Upper lobe of left lung (tissue), 6 donors: ENCODE measurements at regions not wholly inside any gene's neighbourhood (a gene's known extent, or its start where the extent isn't known, plus 50 kb on each side); places are given as distances from the start of the nearest gene placed in this dataset.
"Not testable (repeated sequence)": the region's sequence is repeated elsewhere in the genome, so short reads cannot be mapped to it uniquely, and the experiment has no call there.

Experiments used
- ATAC-seq, 2 donors: fragments of 200-7000 bp; cut with Tn5 transposase; one replicate each; pipeline ENCODE4 v1.9.1; 2022; ENCODE audit warnings: mild to moderate bottlenecking in 2 of 2, moderate library complexity in 2 of 2; ENCODE audit not compliant: low FRiP score in 2 of 2
- DNase-seq, 2 donors: peaks; one replicate each; pipeline ENCODE4 v3.0.0-alpha.2; 2019 to 2020
- H3K27ac ChIP-seq, 4 donors: fragments of 200-600 bp; sonication (generic); one replicate each; pipeline ENCODE4 v1.5.1; 2016 to 2019
- H3K27me3 ChIP-seq, 4 donors: fragments of 200-600 bp; sonication (generic); one replicate each; pipeline ENCODE4 v1.5.1; 2017 to 2019
- H3K36me3 ChIP-seq, 4 donors: fragments of 200-600 bp; sonication (generic); one replicate each; pipeline ENCODE4 v1.5.1; 2016 to 2019
- H3K4me1 ChIP-seq, 4 donors: fragments of 200-600 bp; sonication (generic); one replicate each; pipeline ENCODE4 v1.5.1; 2018 to 2019
- H3K4me3 ChIP-seq, 4 donors: fragments of 200-600 bp; sonication (generic); one replicate each; pipeline ENCODE4 v1.5.1; 2017 to 2019; ENCODE audit warnings: mild to moderate bottlenecking in 2 of 4, moderate library complexity in 1 of 4
- H3K9me3 ChIP-seq, 4 donors: fragments of 200-600 bp; sonication (generic); one replicate each; pipeline ENCODE4 v1.5.1; 2018 to 2019
- WGBS, 2 donors: methylation state at CpG; one replicate each; pipeline ENCODE4 v1.1.5; 2017 to 2018; 5-methylcytosine and 5-hydroxymethylcytosine counted together
- small RNA-seq, 4 donors: library from RNA; depleted of rRNA; stranded (forward); fragments of <200 nt; gene quantifications; one replicate each; pipeline ENCODE3, GENCODE V24; 2016
- donor health status: DM: no; HTN: no; CAD: no; lungs with moderate emphysema.
- donor health status: DM: no; HTN: yes; CAD: no; lungs with severe emphysema.

GRCh38 chr20:29885282-29886185 is 1371.9 kb upstream of the DEFB115 start:
- 31 to 32% methylated on average over 2 to 3 of the region's 3 CpGs for WGBS, 2 donors
- not testable (repeated sequence) for DNase-seq

DNA sequence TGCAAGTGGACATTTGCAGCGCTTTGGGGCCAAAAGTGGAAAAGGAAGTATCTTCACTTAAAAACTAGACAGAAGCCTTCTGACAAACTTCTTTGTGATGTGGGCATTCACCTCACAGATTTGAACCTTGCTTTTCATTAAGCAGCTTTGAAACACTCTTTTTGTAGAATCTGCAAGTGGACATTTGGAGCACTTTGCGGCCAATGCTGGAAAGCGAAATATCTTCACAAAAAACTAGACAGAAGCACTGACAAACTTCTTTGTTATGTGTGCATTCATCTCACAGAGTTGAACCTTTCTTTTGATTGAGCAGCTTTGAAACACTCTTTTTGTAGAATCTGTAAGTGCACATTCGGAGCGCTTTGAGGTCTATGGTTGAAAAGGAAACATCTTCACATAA is 1365.9 kb upstream of the DEFB115 start:
- ATAC-seq, H3K27me3 ChIP-seq, H3K27ac ChIP-seq, H3K36me3 ChIP-seq, DNase-seq, H3K4me3 ChIP-seq, H3K9me3 ChIP-seq, H3K4me1 ChIP-seq: not testable (repeated sequence)
- 88 to 89% methylated on average over 5 of the region's 5 CpGs for WGBS, 2 donors

More at GRCh38 chr20:29885282-29886185, 1371.9 kb upstream of the DEFB115 start:
- H3K4me1 ChIP-seq, H3K27me3 ChIP-seq, H3K36me3 ChIP-seq, H3K9me3 ChIP-seq, H3K4me3 ChIP-seq, H3K27ac ChIP-seq: not testable (repeated sequence)
- ATAC-seq, result peak; percentile 60 to 94

Small RNAs in the stretch of these regions (small RNA-seq; reads per million reads assigned to genes)
- gene RF00002, result 0 to 0.22 (median 0.16) reads per million in 4 donors
